Thoracic aorta (tissue), 2 donors: ENCODE measurements at regions not wholly inside any gene's neighbourhood (a gene's known extent, or its start where the extent isn't known, plus 50 kb on each side); places are given as distances from the start of the nearest gene placed in this dataset.

Experiments
- ATAC-seq: fragments of 150-250 bp; one replicate; pipeline ENCODE4 v1.8.0; 2017; ENCODE audit warnings: low read depth; ENCODE audit not compliant: insufficient number of reproducible peaks, low FRiP score
- DNase-seq: peaks from one replicate; pipeline ENCODE4 v3.0.0-alpha.2; 2020; ENCODE audit warnings: low spot score
- H3K27ac ChIP-seq, 2 donors: fragments of 200-600 bp; sonication (generic); 1 replicate in 1 of 2; 2 replicates in 1 of 2; pipeline ENCODE4 v1.5.1; 2016; ENCODE audit warnings: mild to moderate bottlenecking in 2 of 2, moderate library complexity in 2 of 2
- H3K27me3 ChIP-seq: fragments of 200-600 bp; sonication (generic); replicated peaks from 2 replicates; pipeline ENCODE4 v1.6.0; 2016; ENCODE audit warnings: mild to moderate bottlenecking; ENCODE audit not compliant: insufficient read depth
- H3K36me3 ChIP-seq: fragments of 200-600 bp; sonication (generic); one replicate; pipeline ENCODE4 v1.5.1; 2016
- H3K4me1 ChIP-seq, 2 donors: fragments of 200-600 bp; sonication (generic); 1 replicate in 1 of 2; 2 replicates in 1 of 2; pipeline versions ENCODE4 v1.5.1 to v1.6.0; 2016; ENCODE audit warnings: low read depth in 2 of 2, mild to moderate bottlenecking in 1 of 2; ENCODE audit not compliant: control insufficient read depth in 1 of 2
- H3K4me3 ChIP-seq: fragments of 200-600 bp; sonication (generic); 2 replicates; pipeline ENCODE4 v1.5.1; 2016; ENCODE audit warnings: mild to moderate bottlenecking
- H3K9me3 ChIP-seq: fragments of 200-600 bp; sonication (generic); 2 replicates; pipeline ENCODE4 v1.5.1; 2016
- TF ChIP-seq, protein P1 (sequence below): fragments of 200-600 bp; sonication (generic); IDR thresholded peaks from one replicate; pipeline ENCODE4 v1.5.1; 2019; ENCODE audit warnings: antibody characterized with exemption

DNA sequence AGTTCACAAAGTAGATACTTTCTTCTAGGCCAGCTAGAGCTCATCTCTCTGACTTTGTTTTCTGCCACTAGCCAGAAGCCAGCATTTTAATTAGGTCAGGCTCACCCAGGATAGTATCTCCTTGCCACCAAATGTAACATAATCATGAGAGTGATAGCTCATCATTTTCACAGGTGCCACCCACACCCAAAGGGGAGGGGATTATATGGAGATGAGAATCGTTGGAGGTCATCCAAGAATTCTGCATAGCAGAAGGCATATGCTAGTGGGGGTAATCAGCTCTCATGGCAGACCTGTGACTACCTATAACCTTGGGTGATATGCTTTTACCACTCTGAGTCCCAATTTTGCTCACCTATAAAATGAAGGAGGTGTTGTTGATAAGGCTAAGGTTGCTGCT lies 523.0 kb downstream of the METTL15 start:
- no peaks in the 10 kb centered on the region for H3K4me1 ChIP-seq
- DNase-seq (no peak), ATAC-seq (no peak)
- no peak overlapping the region for H3K27ac ChIP-seq
- H3K4me3 ChIP-seq = no peak overlapping the region
- no peaks in the 10 kb centered on the region for H3K27me3 ChIP-seq
- H3K9me3 ChIP-seq = no peaks in the 10 kb centered on the region
- no peaks in the 10 kb centered on the region for H3K36me3 ChIP-seq
- TF ChIP-seq, protein P1, sequence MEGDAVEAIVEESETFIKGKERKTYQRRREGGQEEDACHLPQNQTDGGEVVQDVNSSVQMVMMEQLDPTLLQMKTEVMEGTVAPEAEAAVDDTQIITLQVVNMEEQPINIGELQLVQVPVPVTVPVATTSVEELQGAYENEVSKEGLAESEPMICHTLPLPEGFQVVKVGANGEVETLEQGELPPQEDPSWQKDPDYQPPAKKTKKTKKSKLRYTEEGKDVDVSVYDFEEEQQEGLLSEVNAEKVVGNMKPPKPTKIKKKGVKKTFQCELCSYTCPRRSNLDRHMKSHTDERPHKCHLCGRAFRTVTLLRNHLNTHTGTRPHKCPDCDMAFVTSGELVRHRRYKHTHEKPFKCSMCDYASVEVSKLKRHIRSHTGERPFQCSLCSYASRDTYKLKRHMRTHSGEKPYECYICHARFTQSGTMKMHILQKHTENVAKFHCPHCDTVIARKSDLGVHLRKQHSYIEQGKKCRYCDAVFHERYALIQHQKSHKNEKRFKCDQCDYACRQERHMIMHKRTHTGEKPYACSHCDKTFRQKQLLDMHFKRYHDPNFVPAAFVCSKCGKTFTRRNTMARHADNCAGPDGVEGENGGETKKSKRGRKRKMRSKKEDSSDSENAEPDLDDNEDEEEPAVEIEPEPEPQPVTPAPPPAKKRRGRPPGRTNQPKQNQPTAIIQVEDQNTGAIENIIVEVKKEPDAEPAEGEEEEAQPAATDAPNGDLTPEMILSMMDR = no peak

DNA sequence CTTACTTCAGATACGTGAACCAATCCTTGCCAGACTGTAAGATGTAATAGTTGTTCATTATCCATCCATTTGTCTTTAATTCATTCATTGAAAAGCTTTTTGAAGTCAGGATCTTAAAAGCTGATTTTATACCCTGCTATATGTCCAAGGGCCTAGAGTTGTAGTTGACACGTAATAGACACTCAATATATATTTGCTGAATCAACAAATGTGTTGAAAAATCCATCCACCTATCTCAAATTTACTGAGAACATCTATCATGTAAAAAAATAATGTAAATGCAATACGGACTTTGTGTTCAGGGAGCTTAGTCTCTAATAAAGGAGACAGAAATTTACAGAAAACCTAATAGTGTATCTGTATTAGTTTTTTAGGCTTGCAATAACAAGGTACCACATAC lies 521.0 kb downstream of the METTL15 start:
- no peaks in the 10 kb centered on the region for H3K9me3 ChIP-seq
- H3K36me3 ChIP-seq = no peaks in the 10 kb centered on the region
- H3K27ac ChIP-seq = no peak overlapping the region
- no peaks in the 10 kb centered on the region for H3K4me1 ChIP-seq
- DNase-seq (no peak), ATAC-seq (no peak)
- TF ChIP-seq, protein P1 = no peak
- H3K4me3 ChIP-seq = no peak overlapping the region
- H3K27me3 ChIP-seq = no peaks in the 10 kb centered on the region

DNA sequence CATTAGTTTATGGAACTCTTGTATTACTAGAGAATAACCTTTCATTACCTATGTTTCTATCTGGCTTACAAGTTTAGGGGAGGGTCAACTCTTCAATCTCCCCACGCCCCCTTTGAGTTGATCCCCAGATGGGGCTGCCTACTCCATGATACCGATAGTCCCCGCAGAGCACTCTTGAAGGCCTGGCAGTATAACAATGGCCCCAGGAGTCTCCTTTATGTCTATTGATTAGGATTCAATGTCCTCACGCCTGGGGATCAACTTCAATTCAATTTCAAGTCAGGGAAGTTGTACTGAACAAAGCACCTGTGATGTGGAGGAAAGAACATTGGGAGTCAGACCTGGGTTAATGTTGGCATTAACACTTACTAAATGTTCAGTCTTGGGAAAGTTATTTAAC lies 520.2 kb downstream of the METTL15 start:
- H3K36me3 ChIP-seq = no peaks in the 10 kb centered on the region
- H3K27ac ChIP-seq = no peak overlapping the region
- ATAC-seq = no peak
- H3K4me1 ChIP-seq = no peaks in the 10 kb centered on the region
- no peaks in the 10 kb centered on the region for H3K9me3 ChIP-seq
- H3K4me3 ChIP-seq = no peak overlapping the region
- no peak for DNase-seq
- TF ChIP-seq, protein P1 = no peak
- no peaks in the 10 kb centered on the region for H3K27me3 ChIP-seq

DNA sequence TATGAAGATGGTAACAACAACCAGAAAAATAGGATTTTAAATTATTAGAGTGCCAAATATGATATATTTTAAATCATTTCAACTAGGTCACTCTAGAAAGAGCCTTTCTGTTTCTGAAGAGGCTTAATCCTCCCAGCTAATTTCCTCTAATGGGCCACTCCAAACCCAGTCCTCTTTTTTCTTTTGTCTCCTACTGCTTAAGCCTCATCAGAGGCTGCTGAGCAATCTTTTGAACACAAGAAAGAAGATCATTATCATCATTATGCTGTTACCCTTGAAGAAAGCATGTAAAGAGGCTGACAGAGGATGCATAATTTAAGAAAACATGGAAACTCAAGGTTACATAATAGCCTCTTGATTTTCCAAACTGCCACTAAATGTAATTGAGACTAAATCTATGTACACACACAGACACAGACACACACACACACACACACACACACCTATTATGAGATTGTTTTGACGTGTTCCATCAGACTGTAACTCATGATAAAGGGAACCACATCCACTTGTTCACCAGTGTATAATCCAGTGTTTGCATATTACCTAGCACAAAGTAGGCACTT lies 519.6 kb downstream of the METTL15 start:
- Histone ChIP-seq H3K4me3 (no peak overlapping the region), H3K36me3 (no peaks in the 10 kb centered on the region), H3K9me3 (no peaks in the 10 kb centered on the region), H3K27ac (no peak overlapping the region), H3K4me1 (no peaks in the 10 kb centered on the region), H3K27me3 (no peaks in the 10 kb centered on the region)
- ATAC-seq (no peak), DNase-seq (no peak)
- TF ChIP-seq, protein P1 = no peak

DNA sequence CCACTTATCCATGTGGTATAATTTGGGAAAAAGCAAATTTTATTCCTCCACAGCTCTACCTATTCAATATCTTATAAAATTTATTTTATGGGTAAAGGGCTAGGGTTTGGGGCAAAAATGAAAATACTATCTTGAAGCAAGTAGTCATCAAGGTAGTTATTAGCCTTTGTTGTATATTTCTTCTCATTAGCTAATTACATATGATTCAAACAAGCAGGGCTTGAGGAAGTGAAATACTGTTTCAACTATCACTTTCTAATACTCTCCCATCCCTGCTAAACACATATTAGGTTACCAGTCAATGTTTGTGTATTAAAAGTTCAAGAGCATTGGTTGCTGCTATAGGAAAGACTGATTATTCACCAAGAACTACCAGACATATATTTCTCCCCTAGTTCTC lies 517.3 kb downstream of the METTL15 start:
- no peaks in the 10 kb centered on the region for H3K9me3 ChIP-seq
- DNase-seq (no peak), ATAC-seq (no peak)
- no peaks in the 10 kb centered on the region for H3K27me3 ChIP-seq
- TF ChIP-seq, protein P1 = no peak
- H3K4me3 ChIP-seq = no peak overlapping the region
- no peaks in the 10 kb centered on the region for H3K4me1 ChIP-seq
- H3K36me3 ChIP-seq = no peaks in the 10 kb centered on the region
- no peak overlapping the region for H3K27ac ChIP-seq
